NCI-H774 (cell line): ENCODE measurements at regions not wholly inside any gene's neighbourhood (a gene's known extent, or its start where the extent isn't known, plus 50 kb on each side); places are given as distances from the start of the nearest gene placed in this dataset.
"Not testable (repeated sequence)": the region's sequence is repeated elsewhere in the genome, so short reads cannot be mapped to it uniquely, and the experiment has no call there.

Experiments
- DNase-seq: peaks from one replicate; lab custom pipeline; 2025; lab: John Stamatoyannopoulos, UW

DNA sequence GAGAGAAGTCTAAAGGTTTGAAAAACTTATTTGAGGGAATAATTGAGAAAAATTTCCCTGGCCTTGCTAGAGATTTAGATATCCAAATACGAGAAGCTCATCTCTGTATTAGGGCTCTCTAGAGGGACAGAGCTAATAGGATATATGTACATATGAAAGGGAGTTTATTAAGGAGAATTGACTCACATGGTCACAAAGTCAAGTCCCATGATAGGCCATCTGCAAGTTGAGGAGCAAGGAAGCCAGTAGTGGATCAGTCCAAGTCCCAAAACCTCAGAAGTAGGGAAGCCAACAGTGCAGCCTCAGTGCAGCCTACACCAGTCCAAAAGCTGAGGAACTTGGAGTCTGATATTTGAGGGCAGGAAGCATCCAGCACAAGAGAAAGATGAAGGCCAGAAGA, 126.7 kb downstream of the PJA2 start:
- DNase-seq: not testable (repeated sequence)

- DNase-seq: peak; percentile 72
These were observed 128.6 kb downstream of the PJA2 start for GRCh38 chr5:109281136-109281690.

DNA sequence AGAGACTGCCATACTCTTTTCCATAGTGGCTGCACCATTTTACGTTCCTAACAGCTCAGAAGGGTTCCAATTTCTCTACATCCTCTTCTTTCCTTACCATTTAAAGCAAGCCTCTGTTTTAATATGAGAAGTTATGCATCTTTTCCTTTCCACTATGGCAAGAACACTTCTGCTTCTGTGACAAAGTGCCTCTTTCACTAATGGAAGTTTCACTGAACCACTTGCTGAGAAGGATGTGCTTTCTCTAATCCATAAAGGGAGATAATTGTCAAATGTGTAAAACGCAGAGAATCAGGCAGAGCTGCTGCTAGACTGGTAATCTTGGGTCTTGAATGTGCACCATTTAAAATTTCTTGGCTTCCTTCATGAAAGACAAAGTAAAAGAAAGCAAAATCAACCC, 131.6 kb downstream of the PJA2 start:
- DNase-seq: no peak

- no peak for DNase-seq
These were observed 133.9 kb downstream of the PJA2 start for GRCh38 chr5:109275919-109276318.

- no peak for DNase-seq
These were observed 136.2 kb downstream of the PJA2 start for GRCh38 chr5:109273594-109273993.

- DNase-seq: no peak
These were observed 142.5 kb downstream of the PJA2 start for GRCh38 chr5:109267283-109267682.

DNA sequence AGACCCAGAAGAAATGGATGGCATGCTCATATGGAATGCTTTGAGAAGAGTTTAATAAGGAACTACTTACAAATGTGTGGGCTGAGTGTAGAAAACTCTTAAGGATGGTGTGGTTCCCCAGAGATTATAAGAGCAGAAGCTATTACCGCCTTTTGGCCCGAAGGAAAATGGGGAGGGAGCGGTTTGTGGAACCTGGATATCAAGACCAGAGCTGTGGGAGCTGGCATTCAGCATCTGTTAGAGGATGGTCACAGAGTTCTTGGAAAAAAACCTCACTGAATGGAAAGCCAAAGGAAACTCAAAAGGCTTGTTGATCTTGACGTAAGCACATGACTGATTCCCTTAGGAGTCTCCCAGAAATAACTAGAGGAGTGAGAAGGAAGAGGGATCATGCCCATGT, 151.0 kb downstream of the PJA2 start:
- no peak for DNase-seq

DNA sequence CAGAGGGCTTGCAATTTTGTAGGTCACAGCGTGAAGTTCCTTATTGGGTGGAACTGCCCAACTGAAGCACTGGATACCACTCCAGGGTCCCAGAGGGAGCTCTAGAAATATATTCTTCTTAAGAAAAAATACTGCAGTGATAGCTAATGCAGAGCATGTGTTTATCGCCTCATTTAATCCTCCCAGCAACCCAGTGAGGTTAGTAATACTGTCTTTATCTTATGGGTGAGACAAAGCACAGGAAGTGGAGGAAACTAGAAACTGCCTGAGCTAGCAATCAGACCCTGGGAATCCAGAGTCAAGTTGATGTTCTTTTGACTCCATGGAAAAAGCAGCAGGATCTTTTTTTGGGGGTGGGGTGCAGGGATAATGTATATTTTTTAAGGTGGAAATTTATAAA, 153.3 kb downstream of the PJA2 start:
- DNase-seq: no peak

DNA sequence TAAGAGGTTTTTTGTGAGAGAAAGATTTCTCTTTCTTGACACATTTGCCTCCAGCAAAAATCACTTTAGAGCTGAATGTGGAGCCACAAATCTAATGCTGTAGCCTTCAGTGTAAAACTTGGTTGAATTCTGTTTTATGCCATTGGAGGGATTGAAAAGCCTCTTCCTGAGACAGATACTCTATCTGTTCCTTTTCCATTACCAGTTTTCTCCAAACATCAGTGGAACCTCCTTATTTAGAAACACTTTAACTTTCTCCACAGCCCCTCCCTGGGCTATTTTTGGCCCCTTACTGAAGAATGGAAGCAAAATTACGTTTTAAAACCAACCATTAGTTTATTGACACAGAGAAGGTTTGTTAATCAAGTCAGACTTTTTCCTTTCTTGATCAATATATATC, 155.3 kb downstream of the PJA2 start:
- DNase-seq: no peak

DNA sequence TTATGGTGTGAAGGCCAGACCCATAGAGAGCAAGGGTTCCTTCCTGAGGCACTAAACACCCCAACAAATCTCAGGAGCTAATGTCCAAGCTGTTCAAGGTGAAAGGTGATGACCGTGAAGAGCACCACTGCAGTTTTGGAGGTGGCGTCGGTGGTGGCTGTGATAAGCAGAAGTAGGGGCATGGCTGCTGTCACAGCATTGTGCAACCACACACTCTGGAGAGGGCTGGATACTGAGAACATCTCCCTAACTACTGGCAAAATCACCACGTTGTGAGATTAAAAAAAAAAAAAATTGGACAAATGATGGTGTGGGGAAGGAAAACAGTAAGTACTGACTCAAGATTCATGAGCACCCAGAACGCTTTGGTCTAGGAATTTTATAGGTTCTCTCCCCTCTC, 156.5 kb downstream of the PJA2 start:
- DNase-seq: no peak

DNA sequence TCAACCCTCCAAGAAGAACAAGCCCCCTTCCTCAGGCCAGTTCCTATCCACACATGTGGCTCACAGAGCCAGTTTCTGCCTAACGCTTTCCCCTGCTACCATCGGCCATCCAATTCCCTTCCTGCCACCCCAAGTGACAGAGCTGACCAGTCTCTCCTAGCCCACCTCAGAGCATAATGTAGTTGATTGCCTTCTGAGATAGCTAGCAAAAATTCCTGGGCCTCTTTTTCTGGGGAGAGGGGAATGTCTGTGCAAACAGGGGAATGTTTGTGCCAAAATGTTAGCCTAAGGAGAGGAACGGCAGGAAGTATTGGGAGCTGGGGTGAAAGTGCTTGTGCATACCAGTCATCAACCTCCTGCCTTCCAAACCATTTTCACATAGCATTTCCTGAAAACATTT, 157.0 kb downstream of the PJA2 start:
- no peak for DNase-seq

GRCh38 chr5:109250533-109251329, 159.0 kb downstream of the PJA2 start:
- DNase-seq: no peak

DNA sequence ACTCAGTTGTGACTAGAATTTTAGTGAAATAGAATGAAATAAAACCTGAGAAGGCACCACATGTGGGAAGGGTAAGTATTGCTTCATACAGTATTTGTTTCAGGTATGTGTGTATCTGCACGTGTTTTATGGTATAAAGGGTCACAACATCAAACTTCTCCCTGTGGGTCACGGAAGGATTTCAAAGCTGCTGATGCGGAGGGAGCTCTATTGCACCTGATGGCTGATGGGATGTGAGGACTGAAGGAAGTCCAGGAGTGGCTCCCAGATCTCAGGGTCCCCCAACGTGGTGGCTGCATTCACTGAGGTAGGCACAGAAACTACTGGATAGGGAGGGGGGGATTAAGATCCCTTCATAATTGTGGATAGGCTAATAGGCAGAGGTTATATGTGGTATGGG, 159.7 kb downstream of the PJA2 start:
- no peak for DNase-seq

DNA sequence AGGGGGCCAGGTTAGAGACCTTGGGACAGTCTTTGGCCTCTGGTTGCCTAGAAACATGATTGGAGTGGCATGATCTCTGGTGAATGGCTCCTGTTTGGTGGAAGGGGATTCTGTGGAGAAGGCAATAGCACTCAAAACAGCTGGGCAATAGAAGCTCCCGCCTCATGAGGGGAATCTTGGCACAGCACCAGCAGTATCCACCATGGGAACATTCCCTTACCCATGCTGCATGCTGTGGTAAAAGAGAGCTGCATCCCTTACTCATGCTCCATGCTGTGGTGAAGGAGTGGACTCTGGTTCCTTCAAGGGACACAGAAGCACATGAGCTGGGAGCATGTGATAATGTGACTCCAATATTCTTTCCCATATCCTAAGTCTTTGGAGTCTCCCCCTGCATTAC, 160.6 kb downstream of the PJA2 start:
- DNase-seq: no peak

DNA sequence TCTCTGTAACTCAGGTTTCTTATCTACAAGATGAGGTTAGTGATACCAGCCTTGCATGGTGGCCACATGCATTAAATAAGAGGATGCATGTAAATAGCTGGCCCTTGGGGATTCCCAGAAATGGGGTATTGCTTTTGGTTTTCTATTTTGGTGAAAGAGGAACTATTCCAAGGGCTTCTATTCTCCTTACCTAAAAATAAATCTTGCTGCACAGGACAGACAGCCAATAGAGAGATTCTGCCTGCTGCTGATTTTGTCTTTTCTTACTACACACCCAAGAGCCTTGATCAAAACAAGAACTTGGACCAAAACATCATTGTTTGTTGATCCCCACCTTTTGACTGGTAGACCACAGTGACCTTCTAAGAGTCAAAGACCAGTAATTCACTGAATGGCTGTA, 161.8 kb downstream of the PJA2 start:
- no peak for DNase-seq

DNA sequence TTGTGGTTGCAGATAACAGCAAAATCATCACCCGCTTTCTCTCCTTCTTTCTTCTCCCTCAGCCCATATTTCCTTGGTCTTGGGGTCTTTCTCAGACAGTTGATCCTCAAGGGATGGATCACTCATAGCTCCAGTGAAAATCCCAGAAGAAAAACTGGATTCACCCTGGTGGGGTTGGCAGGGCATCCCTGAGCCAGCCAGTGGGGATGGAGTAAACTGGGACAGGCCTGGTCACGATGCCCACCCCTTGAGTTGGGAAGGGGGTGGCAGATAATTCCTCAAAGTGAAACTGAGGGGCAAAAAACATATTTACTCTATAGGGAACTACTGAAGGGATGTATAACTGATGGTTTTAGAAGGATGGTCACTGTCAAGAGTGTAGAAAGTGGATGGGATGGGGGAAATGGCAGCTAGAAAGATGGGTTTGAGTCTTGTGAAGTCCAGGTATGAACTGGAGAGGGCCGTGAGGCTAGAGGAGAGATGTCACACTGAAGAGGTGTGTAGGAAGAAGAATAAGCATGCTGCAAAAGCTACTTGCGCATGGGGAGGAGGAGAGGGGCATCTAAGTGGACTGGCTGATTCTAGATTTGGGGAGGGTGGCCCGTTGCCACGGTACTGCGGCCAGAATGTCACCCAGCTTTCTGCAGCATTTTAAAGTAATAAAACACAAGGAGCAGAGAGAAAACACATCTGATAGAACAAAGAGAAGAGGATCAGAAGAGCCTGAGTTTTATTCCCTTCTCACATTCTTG, 162.8 kb downstream of the PJA2 start:
- DNase-seq: no peak
